ENCODE measurements at regions not wholly inside any gene's neighbourhood (a gene's known extent, or its start where the extent isn't known, plus 50 kb on each side); places are given as distances from the start of the nearest gene placed in this dataset.

- intact Hi-C loops (cut with micrococcal nuclease): no loop called here
- no peaks in the 10 kb centered on the region for H3K4me1 Mint-ChIP-seq
- CTCF ChIA-PET: no interaction called here
Observed at GRCh38 chr2:7324706-7325105, 407.5 kb downstream of the RNF144A start.

GRCh38 chr2:7325186-7325585 lies 408.0 kb downstream of the RNF144A start:
- intact Hi-C loops (cut with micrococcal nuclease): no loop called here
- Mint-ChIP-seq H3K27ac (no peak overlapping the region), H3K9me3 (no peaks in the 10 kb centered on the region), H3K4me1 (no peaks in the 10 kb centered on the region), H3K27me3 (peaks cover 9% of the 10 kb centered on the region), H3K4me3 (no peak overlapping the region), H3K36me3 (ENCODE audit: low read depth) (no peaks in the 10 kb centered on the region)
- TF ChIP-seq CTCF (IDR thresholded peaks at IDR 0.05): no peak
- CTCF ChIA-PET: no interaction called here
- POLR2A ChIA-PET: no interaction called here
- ATAC-seq (ENCODE audit: low read depth) (no peak), DNase-seq (no peak)

More at GRCh38 chr2:7324706-7325105, 407.5 kb downstream of the RNF144A start:
- no peak for TF ChIP-seq CTCF (IDR thresholded peaks at IDR 0.05)
- Mint-ChIP-seq H3K9me3 (no peaks in the 10 kb centered on the region), H3K27me3 (peaks cover 9% of the 10 kb centered on the region), H3K27ac (no peak overlapping the region), H3K4me3 (no peak overlapping the region), H3K36me3 (ENCODE audit: low read depth) (no peaks in the 10 kb centered on the region)
- POLR2A ChIA-PET: no interaction called here
- DNase-seq (no peak), ATAC-seq (ENCODE audit: low read depth) (no peak)

- Mint-ChIP-seq H3K27me3 (peaks cover 4% of the 10 kb centered on the region), H3K4me3 (no peak overlapping the region), H3K36me3 (ENCODE audit: low read depth) (no peaks in the 10 kb centered on the region), H3K9me3 (no peaks in the 10 kb centered on the region), H3K27ac (no peak overlapping the region), H3K4me1 (no peaks in the 10 kb centered on the region)
- ChIA-PET CTCF (no interaction called here), POLR2A (no interaction called here)
- intact Hi-C loops (cut with micrococcal nuclease): no loop called here
- ATAC-seq (ENCODE audit: low read depth): no peak
- no peak for DNase-seq
- TF ChIP-seq CTCF (IDR thresholded peaks at IDR 0.05): no peak
Observed at GRCh38 chr2:7329465-7329864, 412.3 kb downstream of the RNF144A start.

- intact Hi-C loops (cut with micrococcal nuclease): no loop called here
- H3K4me1 Mint-ChIP-seq: no peaks in the 10 kb centered on the region
- ATAC-seq (ENCODE audit: low read depth) (no peak), DNase-seq (no peak)
- TF ChIP-seq CTCF (IDR thresholded peaks at IDR 0.05): no peak
- H3K9me3 Mint-ChIP-seq: no peaks in the 10 kb centered on the region
- H3K4me3 Mint-ChIP-seq: no peak overlapping the region
- peaks cover 9% of the 10 kb centered on the region for H3K27me3 Mint-ChIP-seq
- ChIA-PET POLR2A (no interaction called here), CTCF (no interaction called here)
- no peak overlapping the region for H3K27ac Mint-ChIP-seq
- no peaks in the 10 kb centered on the region for H3K36me3 Mint-ChIP-seq (ENCODE audit: low read depth)
Observed at GRCh38 chr2:7333189-7333765, 416.1 kb downstream of the RNF144A start.

- no peak for TF ChIP-seq CTCF (IDR thresholded peaks at IDR 0.05)
- no peak for DNase-seq
- Mint-ChIP-seq H3K36me3 (ENCODE audit: low read depth) (no peaks in the 10 kb centered on the region), H3K27ac (no peak overlapping the region), H3K4me1 (no peaks in the 10 kb centered on the region), H3K4me3 (no peak overlapping the region), H3K9me3 (no peaks in the 10 kb centered on the region), H3K27me3 (peaks cover 7% of the 10 kb centered on the region)
- ATAC-seq (ENCODE audit: low read depth): no peak
- ChIA-PET CTCF (no interaction called here), POLR2A (no interaction called here)
- intact Hi-C loops (cut with micrococcal nuclease): no loop called here
Observed at GRCh38 chr2:7333960-7334493, 416.8 kb downstream of the RNF144A start.

Data from activated B cell treated with CpG ODN at 0.5 μM for 24 hours (primary cell).